ENCODE measurements at regions not wholly inside any gene's neighbourhood (a gene's known extent, or its start where the extent isn't known, plus 50 kb on each side); places are given as distances from the start of the nearest gene placed in this dataset.

- Histone ChIP-seq H3K4me3 (ENCODE audit: low read depth, low read length) (no peak overlapping the region), H3K27me3 (ENCODE audit: control insufficient read depth, insufficient read depth, low read length) (no peaks in the 10 kb centered on the region), H3K27ac (ENCODE audit: insufficient read depth, low read length, poor library complexity, severe bottlenecking) (no peak overlapping the region), H3K9me3 (ENCODE audit: control insufficient read depth in 2 of 2, low read length in 2 of 2) (no peaks in the 10 kb centered on the region), H3K4me1 (ENCODE audit: control insufficient read depth, insufficient read depth, low read length, poor library complexity, severe bottlenecking) (no peaks in the 10 kb centered on the region), H3K36me3 (ENCODE audit: control insufficient read depth, insufficient read depth, low read length) (no peaks in the 10 kb centered on the region)
- H3K4me3 Mint-ChIP-seq: no peak overlapping the region
- H3K36me3 Mint-ChIP-seq: no peaks in the 10 kb centered on the region
- H3K27ac Mint-ChIP-seq: no peak overlapping the region
- DNase-seq: no peak
- no peaks in the 10 kb centered on the region for H3K4me1 Mint-ChIP-seq
- H3K9me3 Mint-ChIP-seq: peaks cover 0 to 6% (median 0%) of the 10 kb centered on the region in 7 donors
- H3K27me3 Mint-ChIP-seq: no peaks in the 10 kb centered on the region
- ATAC-seq (ENCODE audit: low read depth in 2 of 2): no peak
Observed at GRCh38 chr12:58809064-58809607, 111.2 kb downstream of the LRIG3 start.

GRCh38 chr12:58811346-58811745, 109.0 kb downstream of the LRIG3 start:
- DNase-seq (no peak), ATAC-seq (ENCODE audit: low read depth in 2 of 2) (no peak)
- no peak overlapping the region for H3K4me3 Mint-ChIP-seq
- no peak overlapping the region for H3K4me3 ChIP-seq (ENCODE audit: low read depth, low read length)
- H3K27ac ChIP-seq (ENCODE audit: insufficient read depth, low read length, poor library complexity, severe bottlenecking): no peak overlapping the region
- H3K27ac Mint-ChIP-seq: no peak overlapping the region
- no peaks in the 10 kb centered on the region for H3K36me3 ChIP-seq (ENCODE audit: control insufficient read depth, insufficient read depth, low read length)
- H3K4me1 ChIP-seq (ENCODE audit: control insufficient read depth, insufficient read depth, low read length, poor library complexity, severe bottlenecking): no peaks in the 10 kb centered on the region
- H3K4me1 Mint-ChIP-seq: no peaks in the 10 kb centered on the region
- H3K9me3 ChIP-seq (ENCODE audit: control insufficient read depth in 2 of 2, low read length in 2 of 2): no peaks in the 10 kb centered on the region
- H3K27me3 ChIP-seq (ENCODE audit: control insufficient read depth, insufficient read depth, low read length): no peaks in the 10 kb centered on the region
- H3K36me3 Mint-ChIP-seq: no peaks in the 10 kb centered on the region
- no peaks in the 10 kb centered on the region for H3K27me3 Mint-ChIP-seq
- H3K9me3 Mint-ChIP-seq: peaks cover 0 to 4% (median 0%) of the 10 kb centered on the region in 7 donors

- no peak overlapping the region for H3K27ac ChIP-seq (ENCODE audit: insufficient read depth, low read length, poor library complexity, severe bottlenecking)
- ATAC-seq (ENCODE audit: low read depth in 2 of 2): no peak
- no peaks in the 10 kb centered on the region for H3K4me1 ChIP-seq (ENCODE audit: control insufficient read depth, insufficient read depth, low read length, poor library complexity, severe bottlenecking)
- no peak overlapping the region for H3K27ac Mint-ChIP-seq
- no peaks in the 10 kb centered on the region for H3K27me3 Mint-ChIP-seq
- no peak for DNase-seq
- H3K36me3 ChIP-seq (ENCODE audit: control insufficient read depth, insufficient read depth, low read length): no peaks in the 10 kb centered on the region
- H3K4me3 Mint-ChIP-seq: no peak overlapping the region
- H3K4me3 ChIP-seq (ENCODE audit: low read depth, low read length): no peak overlapping the region
- no peaks in the 10 kb centered on the region for H3K9me3 ChIP-seq (ENCODE audit: control insufficient read depth in 2 of 2, low read length in 2 of 2)
- H3K4me1 Mint-ChIP-seq: no peaks in the 10 kb centered on the region
- H3K9me3 Mint-ChIP-seq: peaks cover 0 to 4% (median 0%) of the 10 kb centered on the region in 7 donors
- H3K27me3 ChIP-seq (ENCODE audit: control insufficient read depth, insufficient read depth, low read length): no peaks in the 10 kb centered on the region
- H3K36me3 Mint-ChIP-seq: no peaks in the 10 kb centered on the region
Observed at GRCh38 chr12:58812214-58812613, 108.1 kb downstream of the LRIG3 start.

- Histone ChIP-seq H3K27ac (ENCODE audit: insufficient read depth, low read length, poor library complexity, severe bottlenecking) (no peak overlapping the region), H3K27me3 (ENCODE audit: control insufficient read depth, insufficient read depth, low read length) (no peaks in the 10 kb centered on the region), H3K36me3 (ENCODE audit: control insufficient read depth, insufficient read depth, low read length) (no peaks in the 10 kb centered on the region), H3K4me1 (ENCODE audit: control insufficient read depth, insufficient read depth, low read length, poor library complexity, severe bottlenecking) (no peaks in the 10 kb centered on the region), H3K9me3 (ENCODE audit: control insufficient read depth in 2 of 2, low read length in 2 of 2) (no peaks in the 10 kb centered on the region), H3K4me3 (ENCODE audit: low read depth, low read length) (no peak overlapping the region)
- Mint-ChIP-seq H3K4me1 (no peaks in the 10 kb centered on the region), H3K4me3 (no peak overlapping the region), H3K36me3 (no peaks in the 10 kb centered on the region), H3K27me3 (no peaks in the 10 kb centered on the region), H3K27ac (no peak overlapping the region), H3K9me3 (peaks cover 0 to 4% (median 0%) of the 10 kb centered on the region in 7 donors)
- no peak for ATAC-seq (ENCODE audit: low read depth in 2 of 2)
- DNase-seq: no peak
Observed at GRCh38 chr12:58814036-58814435, 106.3 kb downstream of the LRIG3 start.

- Mint-ChIP-seq H3K36me3 (no peaks in the 10 kb centered on the region), H3K27me3 (no peaks in the 10 kb centered on the region), H3K27ac (no peak overlapping the region), H3K9me3 (peaks cover 0 to 4% (median 0%) of the 10 kb centered on the region in 7 donors), H3K4me1 (no peaks in the 10 kb centered on the region), H3K4me3 (no peak overlapping the region)
- Histone ChIP-seq H3K27ac (ENCODE audit: insufficient read depth, low read length, poor library complexity, severe bottlenecking) (no peak overlapping the region), H3K9me3 (ENCODE audit: control insufficient read depth in 2 of 2, low read length in 2 of 2) (no peaks in the 10 kb centered on the region), H3K36me3 (ENCODE audit: control insufficient read depth, insufficient read depth, low read length) (no peaks in the 10 kb centered on the region), H3K4me3 (ENCODE audit: low read depth, low read length) (no peak overlapping the region), H3K27me3 (ENCODE audit: control insufficient read depth, insufficient read depth, low read length) (no peaks in the 10 kb centered on the region), H3K4me1 (ENCODE audit: control insufficient read depth, insufficient read depth, low read length, poor library complexity, severe bottlenecking) (no peaks in the 10 kb centered on the region)
- no peak for ATAC-seq (ENCODE audit: low read depth in 2 of 2)
- no peak for DNase-seq
Observed at GRCh38 chr12:58815235-58815634, 105.1 kb downstream of the LRIG3 start.

- no peak for DNase-seq
- Histone ChIP-seq H3K4me3 (ENCODE audit: low read depth, low read length) (no peak overlapping the region), H3K9me3 (ENCODE audit: control insufficient read depth in 2 of 2, low read length in 2 of 2) (no peaks in the 10 kb centered on the region), H3K36me3 (ENCODE audit: control insufficient read depth, insufficient read depth, low read length) (no peaks in the 10 kb centered on the region), H3K4me1 (ENCODE audit: control insufficient read depth, insufficient read depth, low read length, poor library complexity, severe bottlenecking) (no peaks in the 10 kb centered on the region), H3K27me3 (ENCODE audit: control insufficient read depth, insufficient read depth, low read length) (no peaks in the 10 kb centered on the region), H3K27ac (ENCODE audit: insufficient read depth, low read length, poor library complexity, severe bottlenecking) (no peak overlapping the region)
- Mint-ChIP-seq H3K9me3 (peaks cover 0 to 2% (median under 1%) of the 10 kb centered on the region in 7 donors), H3K4me3 (no peak overlapping the region), H3K4me1 (no peaks in the 10 kb centered on the region), H3K27me3 (no peaks in the 10 kb centered on the region), H3K36me3 (no peaks in the 10 kb centered on the region), H3K27ac (no peak overlapping the region)
- no peak for ATAC-seq (ENCODE audit: low read depth in 2 of 2)
Observed at GRCh38 chr12:58818546-58818945, 101.8 kb downstream of the LRIG3 start.

- Mint-ChIP-seq H3K4me1 (no peaks in the 10 kb centered on the region), H3K9me3 (peaks cover 0 to 2% (median 1%) of the 10 kb centered on the region in 7 donors), H3K27ac (no peak overlapping the region), H3K36me3 (no peaks in the 10 kb centered on the region), H3K27me3 (no peaks in the 10 kb centered on the region), H3K4me3 (no peak overlapping the region)
- DNase-seq: no peak
- H3K36me3 ChIP-seq (ENCODE audit: control insufficient read depth, insufficient read depth, low read length): no peaks in the 10 kb centered on the region
- no peak overlapping the region for H3K27ac ChIP-seq (ENCODE audit: insufficient read depth, low read length, poor library complexity, severe bottlenecking)
- H3K9me3 ChIP-seq (ENCODE audit: control insufficient read depth in 2 of 2, low read length in 2 of 2): no peaks in the 10 kb centered on the region
- H3K27me3 ChIP-seq (ENCODE audit: control insufficient read depth, insufficient read depth, low read length): no peaks in the 10 kb centered on the region
- no peak for ATAC-seq (ENCODE audit: low read depth in 2 of 2)
- no peaks in the 10 kb centered on the region for H3K4me1 ChIP-seq (ENCODE audit: control insufficient read depth, insufficient read depth, low read length, poor library complexity, severe bottlenecking)
- no peak overlapping the region for H3K4me3 ChIP-seq (ENCODE audit: low read depth, low read length)
Observed at GRCh38 chr12:58819345-58819744, 101.0 kb downstream of the LRIG3 start.

GRCh38 chr12:58819985-58820384, 100.3 kb downstream of the LRIG3 start:
- no peak overlapping the region for H3K27ac ChIP-seq (ENCODE audit: insufficient read depth, low read length, poor library complexity, severe bottlenecking)
- H3K9me3 ChIP-seq (ENCODE audit: control insufficient read depth in 2 of 2, low read length in 2 of 2): no peaks in the 10 kb centered on the region
- H3K36me3 ChIP-seq (ENCODE audit: control insufficient read depth, insufficient read depth, low read length): no peaks in the 10 kb centered on the region
- H3K4me3 Mint-ChIP-seq: no peak overlapping the region
- H3K4me1 Mint-ChIP-seq: no peaks in the 10 kb centered on the region
- H3K9me3 Mint-ChIP-seq: peaks cover 0 to 2% (median 1%) of the 10 kb centered on the region in 7 donors
- H3K27me3 Mint-ChIP-seq: no peaks in the 10 kb centered on the region
- H3K36me3 Mint-ChIP-seq: no peaks in the 10 kb centered on the region
- no peak overlapping the region for H3K27ac Mint-ChIP-seq
- H3K27me3 ChIP-seq (ENCODE audit: control insufficient read depth, insufficient read depth, low read length): no peaks in the 10 kb centered on the region
- ATAC-seq (ENCODE audit: low read depth in 2 of 2) (no peak), DNase-seq (no peak)
- no peak overlapping the region for H3K4me3 ChIP-seq (ENCODE audit: low read depth, low read length)
- no peaks in the 10 kb centered on the region for H3K4me1 ChIP-seq (ENCODE audit: control insufficient read depth, insufficient read depth, low read length, poor library complexity, severe bottlenecking)

Measured in CD4-positive, CD25-positive, alpha-beta regulatory T cell (primary cell).